Mammary epithelial cell (primary cell): ENCODE measurements at regions not wholly inside any gene's neighbourhood (a gene's known extent, or its start where the extent isn't known, plus 50 kb on each side); places are given as distances from the start of the nearest gene placed in this dataset.

Source experiments
- EZH2 ChIP-seq: IDR thresholded peaks from 2 replicates; pipeline ENCODE4 v1.6.1; 2012; ENCODE audit warnings: low read length, inconsistent platforms, borderline replicate concordance
- TF ChIP-seq, protein P1 (sequence below), 2 donors: IDR thresholded peaks in 1 of 2; conservative IDR thresholded peaks in 1 of 2; 2 replicates each; pipeline ENCODE4 v1.5.1; 2011 to 2012; ENCODE audit warnings: inconsistent platforms in 2 of 2, low read length in 2 of 2, mild to moderate bottlenecking in 2 of 2, control low read depth in 1 of 2, low read depth in 1 of 2; ENCODE audit not compliant: insufficient read depth in 1 of 2; ENCODE audit errors: extremely low read depth in 1 of 2

DNA sequence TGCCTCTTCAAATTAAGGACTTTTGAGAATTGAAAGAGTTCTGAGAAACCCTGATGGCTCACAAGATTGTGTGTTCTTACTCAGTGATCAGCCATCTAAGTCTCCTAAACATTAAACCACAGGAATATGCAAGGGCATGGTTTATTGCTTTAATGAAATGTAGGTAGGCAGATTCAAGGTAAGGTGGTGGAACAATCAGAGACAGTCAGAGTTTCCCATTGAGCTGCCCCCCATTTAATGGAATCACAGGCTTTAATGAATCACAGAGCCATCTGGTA is 107.8 kb upstream of the LRATD1 start:
- TF ChIP-seq, protein P1, sequence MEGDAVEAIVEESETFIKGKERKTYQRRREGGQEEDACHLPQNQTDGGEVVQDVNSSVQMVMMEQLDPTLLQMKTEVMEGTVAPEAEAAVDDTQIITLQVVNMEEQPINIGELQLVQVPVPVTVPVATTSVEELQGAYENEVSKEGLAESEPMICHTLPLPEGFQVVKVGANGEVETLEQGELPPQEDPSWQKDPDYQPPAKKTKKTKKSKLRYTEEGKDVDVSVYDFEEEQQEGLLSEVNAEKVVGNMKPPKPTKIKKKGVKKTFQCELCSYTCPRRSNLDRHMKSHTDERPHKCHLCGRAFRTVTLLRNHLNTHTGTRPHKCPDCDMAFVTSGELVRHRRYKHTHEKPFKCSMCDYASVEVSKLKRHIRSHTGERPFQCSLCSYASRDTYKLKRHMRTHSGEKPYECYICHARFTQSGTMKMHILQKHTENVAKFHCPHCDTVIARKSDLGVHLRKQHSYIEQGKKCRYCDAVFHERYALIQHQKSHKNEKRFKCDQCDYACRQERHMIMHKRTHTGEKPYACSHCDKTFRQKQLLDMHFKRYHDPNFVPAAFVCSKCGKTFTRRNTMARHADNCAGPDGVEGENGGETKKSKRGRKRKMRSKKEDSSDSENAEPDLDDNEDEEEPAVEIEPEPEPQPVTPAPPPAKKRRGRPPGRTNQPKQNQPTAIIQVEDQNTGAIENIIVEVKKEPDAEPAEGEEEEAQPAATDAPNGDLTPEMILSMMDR (conservative IDR thresholded peaks at IDR 0.05 in 1 of 2, IDR thresholded peaks at IDR 0.05 in 1 of 2; ENCODE audit: extremely low read depth in 1 of 2, insufficient read depth in 1 of 2, low read depth in 1 of 2, low read length in 2 of 2), result no peak
- TF ChIP-seq EZH2, result no peak
